Kidney (tissue), 13 donors: ENCODE measurements at regions not wholly inside any gene's neighbourhood (a gene's known extent, or its start where the extent isn't known, plus 50 kb on each side); places are given as distances from the start of the nearest gene placed in this dataset.
A peak's percentile ranks its signal among the peaks of the same experiment; 100 is the strongest.

ENCODE experiments used
- DNase-seq, 5 donors: peaks; one replicate each; pipeline ENCODE4 v3.0.0-alpha.2; 2013 to 2020
- FAIRE-seq: peaks from 2 replicates; lab custom pipeline; 2012; peaks lifted over from hg19 to GRCh38; lab: Jason Lieb, UNC
- H3K27ac ChIP-seq, 2 donors: one replicate each; pipeline ENCODE4 v1.7.0; 2013; ENCODE audit warnings: low read depth in 2 of 2, low read length in 2 of 2, inconsistent platforms in 1 of 2
- H3K27me3 ChIP-seq: one replicate; pipeline ENCODE4 v1.7.1; 2013; ENCODE audit warnings: low read length, inconsistent platforms; ENCODE audit not compliant: control insufficient read depth, insufficient read depth
- H3K36me3 ChIP-seq, 3 donors: one replicate each; pipeline versions ENCODE4 v1.7.0 to v1.7.1; 2013; ENCODE audit warnings: low read length in 3 of 3, control low read depth in 1 of 3, inconsistent platforms in 1 of 3; ENCODE audit not compliant: insufficient read depth in 3 of 3, control insufficient read depth in 2 of 3
- H3K4me1 ChIP-seq, 3 donors: one replicate each; pipeline versions ENCODE4 v1.7.0 to v1.7.1; 2013; ENCODE audit warnings: low read length in 3 of 3, inconsistent platforms in 1 of 3, low read depth in 1 of 3; ENCODE audit not compliant: control insufficient read depth in 2 of 3, insufficient read depth in 2 of 3
- H3K4me3 ChIP-seq, 3 donors: one replicate each; pipeline versions ENCODE4 v1.7.0 to v1.8.1; 2013; ENCODE audit warnings: low read length in 3 of 3, control low read depth in 1 of 3, inconsistent platforms in 1 of 3
- H3K9ac ChIP-seq, 3 donors: one replicate each; pipeline versions ENCODE4 v1.7.0 to v1.7.1; 2013; ENCODE audit warnings: low read length in 3 of 3, control low read depth in 1 of 3, inconsistent platforms in 1 of 3
- H3K9me3 ChIP-seq, 3 donors: one replicate each; pipeline versions ENCODE4 v1.7.0 to v1.7.1; 2013; ENCODE audit warnings: low read length in 3 of 3, control low read depth in 1 of 3, inconsistent platforms in 1 of 3; ENCODE audit not compliant: control insufficient read depth in 2 of 3, insufficient read depth in 1 of 3
- CTCF ChIP-seq: IDR thresholded peaks from 3 replicates; pipeline ENCODE4 v1.5.1; 2012; ENCODE audit warnings: mild to moderate bottlenecking, moderate library complexity, borderline replicate concordance; ENCODE audit not compliant: insufficient read depth; ENCODE audit errors: extremely low read depth
- intact Hi-C: fragments of 100-400 bp; cut with DNase I; formaldehyde crosslinking; loops from one replicate; pipeline ENCODE4 v1.11.1; 2022
- donor health status: control.
- donor health status: control.
- donor health status: control.
- donor health status: control.
- donor health status: control.
- donor health status: DM: yes; HTN: yes; CAD: no.
- donor health status: Normal renal cell carcinoma (clear cell type).

GRCh38 chr3:194741916-194742315, 56.2 kb downstream of the FAM43A start:
- Histone ChIP-seq H3K9me3 (no peaks in the 10 kb centered on the region), H3K27ac (no peak overlapping the region), H3K9ac (no peak overlapping the region), H3K4me1 (no peaks in the 10 kb centered on the region), H3K36me3 (no peaks in the 10 kb centered on the region), H3K4me3 (no peak overlapping the region), H3K27me3 (no peaks in the 10 kb centered on the region)
- TF ChIP-seq CTCF = no peak
- no peak for FAIRE-seq
- intact Hi-C loops = no loop called here
- no peak for DNase-seq

- H3K4me3 ChIP-seq = no peak overlapping the region
- FAIRE-seq (no peak), DNase-seq (no peak)
- H3K36me3 ChIP-seq = no peaks in the 10 kb centered on the region
- H3K9me3 ChIP-seq = no peaks in the 10 kb centered on the region
- H3K4me1 ChIP-seq = peaks cover 0 to 2% (median 0%) of the 10 kb centered on the region in 3 donors
- no peak for TF ChIP-seq CTCF
- no peak overlapping the region for H3K9ac ChIP-seq
- intact Hi-C loops = no loop called here
- H3K27me3 ChIP-seq = no peaks in the 10 kb centered on the region
- H3K27ac ChIP-seq = no peak overlapping the region
Observed at GRCh38 chr3:194744826-194745225, 59.1 kb downstream of the FAM43A start.

- H3K27me3 ChIP-seq = no peaks in the 10 kb centered on the region
- H3K36me3 ChIP-seq = no peaks in the 10 kb centered on the region
- H3K4me3 ChIP-seq = no peak overlapping the region
- no peak overlapping the region for H3K9ac ChIP-seq
- FAIRE-seq (no peak), DNase-seq (peak in 1 of 5 donors; percentile 13)
- no peak overlapping the region for H3K27ac ChIP-seq
- intact Hi-C loops = no loop called here
- TF ChIP-seq CTCF = no peak
- no peaks in the 10 kb centered on the region for H3K9me3 ChIP-seq
- H3K4me1 ChIP-seq = peaks cover 0 to 2% (median 0%) of the 10 kb centered on the region in 3 donors
Observed at GRCh38 chr3:194745422-194746184, 59.9 kb downstream of the FAM43A start.
